HEK293 (cell line): ENCODE measurements at regions not wholly inside any gene's neighbourhood (a gene's known extent, or its start where the extent isn't known, plus 50 kb on each side); places are given as distances from the start of the nearest gene placed in this dataset.

ENCODE experiments used
- ATF2 ChIP-seq: fragments of 450-650 bp; formaldehyde crosslinking; IDR thresholded peaks from 2 replicates; pipeline ENCODE4 v1.5.1; 2016; ENCODE audit warnings: missing biosample characterization, missing genetic modification characterization, low read depth
- CTCF ChIP-seq: fragments of 450-650 bp; formaldehyde crosslinking; IDR thresholded peaks from 2 replicates; pipeline ENCODE4 v1.5.1; 2016; ENCODE audit warnings: missing biosample characterization, missing genetic modification characterization
- REST ChIP-seq: fragments of 450-650 bp; formaldehyde crosslinking; IDR thresholded peaks from 2 replicates; pipeline ENCODE4 v1.5.1; 2016; ENCODE audit warnings: missing biosample characterization, missing genetic modification characterization
- YY2 ChIP-seq: fragments of 450-650 bp; formaldehyde crosslinking; IDR thresholded peaks from 2 replicates; pipeline ENCODE4 v1.5.1; 2016; ENCODE audit warnings: missing biosample characterization, missing genetic modification characterization
- ZNF10 ChIP-seq: fragments of 450-650 bp; formaldehyde crosslinking; IDR thresholded peaks from 2 replicates; pipeline ENCODE4 v1.5.1; 2017; ENCODE audit warnings: missing biosample characterization, missing genetic modification characterization

- TF ChIP-seq CTCF (tag by site-specific recombination): no peak
- TF ChIP-seq YY2 (tag by site-specific recombination): no peak
- TF ChIP-seq REST (tag by site-specific recombination): no peak
- no peak for TF ChIP-seq ATF2 (tag by site-specific recombination)
- no peak for TF ChIP-seq ZNF10 (tag by site-specific recombination)
These were observed 1379.8 kb downstream of the MAT2B start for GRCh38 chr5:164885179-164885578.
